LHCN-M2 (cell line): ENCODE measurements at regions not wholly inside any gene's neighbourhood (a gene's known extent, or its start where the extent isn't known, plus 50 kb on each side); places are given as distances from the start of the nearest gene placed in this dataset.

Experiments used
- DNase-seq: peaks from one replicate; pipeline ENCODE4 v3.0.0-alpha.2; 2012; ENCODE audit warnings: low read depth

- no peak for DNase-seq
Observed at GRCh38 chr2:151157000-151157735, 104.5 kb downstream of the RBM43 start.

DNA sequence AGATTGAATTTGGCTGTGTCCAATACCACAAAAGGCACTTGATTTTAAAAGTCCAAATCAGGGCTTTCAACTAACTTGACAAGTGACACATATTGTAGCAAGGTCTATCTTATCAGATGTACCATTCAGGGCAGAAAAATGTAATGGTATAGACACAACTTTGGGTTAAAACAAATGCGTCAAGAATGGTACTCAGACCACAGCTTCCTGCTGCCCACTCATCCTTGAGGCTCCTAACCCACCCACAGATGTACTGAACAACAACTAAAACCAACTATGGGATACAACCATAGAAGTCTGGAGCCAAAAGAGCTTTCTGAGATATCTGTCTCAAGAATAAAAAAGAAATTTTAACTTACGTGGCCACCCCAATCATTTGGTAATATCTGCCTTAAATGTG lies 105.2 kb downstream of the RBM43 start:
- no peak for DNase-seq

DNA sequence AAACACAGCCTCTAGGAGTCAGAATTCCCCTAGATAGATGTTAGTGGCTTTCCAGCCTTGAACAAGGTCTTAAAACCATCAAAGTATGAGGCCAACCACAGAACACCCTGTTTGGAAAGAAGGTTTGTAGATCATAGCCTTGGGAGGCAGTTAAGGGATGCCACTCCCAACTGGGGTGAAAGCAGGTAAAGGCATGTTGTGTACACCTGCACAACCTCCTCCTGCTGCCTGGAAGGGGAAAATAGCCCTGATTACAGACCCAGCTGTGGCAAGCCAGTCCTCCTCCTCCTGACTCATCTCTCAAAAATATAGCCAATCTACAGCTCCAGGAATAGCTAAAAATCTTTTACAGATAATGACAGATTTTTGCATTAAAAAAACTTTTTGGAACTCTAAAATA lies 108.1 kb downstream of the RBM43 start:
- DNase-seq = no peak

- no peak for DNase-seq
Observed at GRCh38 chr2:151150331-151151320, 111.0 kb downstream of the RBM43 start.

GRCh38 chr2:151138507-151138906 lies 123.2 kb downstream of the RBM43 start:
- DNase-seq = no peak

GRCh38 chr2:151137526-151137925 lies 124.1 kb downstream of the RBM43 start:
- DNase-seq = no peak

DNA sequence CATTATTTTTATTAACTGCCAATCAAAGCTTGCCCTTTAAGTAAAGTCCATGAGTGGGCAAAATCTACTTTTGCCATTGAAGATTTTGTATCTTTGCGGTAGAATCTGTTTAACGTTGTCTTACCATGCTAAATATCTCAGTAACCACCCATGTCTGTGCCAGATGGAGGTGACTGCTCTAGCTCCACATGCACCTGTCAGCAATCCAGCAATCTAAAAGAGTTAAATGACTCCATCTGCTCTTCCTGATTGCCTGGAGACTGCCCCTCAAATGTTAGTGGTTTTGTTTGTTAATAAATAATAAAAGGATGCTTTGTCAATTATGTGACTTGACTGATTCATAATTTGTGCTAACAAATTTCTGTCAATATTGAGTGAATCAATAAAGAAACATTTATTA lies 141.7 kb downstream of the RBM43 start:
- DNase-seq = no peak

DNA sequence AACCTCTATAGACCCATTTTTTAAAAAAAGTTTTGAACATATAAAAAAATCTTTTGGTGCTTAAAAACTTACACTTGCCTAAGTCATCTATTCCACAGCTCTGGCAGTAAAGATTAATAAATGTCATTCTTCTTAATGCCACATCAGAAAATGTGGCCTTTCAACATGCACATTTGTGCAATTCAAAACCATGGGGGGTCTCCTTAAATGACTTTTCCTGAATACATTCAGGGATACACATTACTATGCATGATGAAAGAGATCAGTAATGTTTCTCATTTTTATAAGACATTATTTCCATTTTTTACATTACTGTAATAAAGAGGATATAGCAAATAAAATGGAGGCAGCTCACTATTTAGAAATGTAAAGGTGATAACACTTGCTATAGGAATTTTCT lies 142.3 kb downstream of the RBM43 start:
- DNase-seq = no peak

GRCh38 chr2:151118269-151118668 lies 143.4 kb downstream of the RBM43 start:
- DNase-seq = no peak

DNA sequence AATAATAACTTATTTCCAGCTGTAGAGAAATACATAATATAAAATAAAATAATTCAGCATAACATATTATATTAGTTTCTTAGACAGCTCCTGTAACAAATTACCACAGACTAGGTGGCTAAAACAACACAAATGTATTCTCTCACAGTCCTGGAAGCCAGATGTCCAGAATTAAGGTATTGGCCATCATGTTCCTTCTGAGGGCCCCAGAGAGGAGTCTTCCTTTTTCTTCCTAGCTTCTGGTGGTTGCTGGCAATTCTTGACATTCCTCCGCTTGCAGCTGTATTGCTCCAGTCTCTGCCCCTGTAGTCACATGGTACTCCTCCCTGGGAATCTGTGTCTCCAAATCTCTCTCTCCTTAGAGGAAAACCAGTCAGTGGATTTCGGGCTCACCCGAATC lies 146.8 kb downstream of the RBM43 start:
- DNase-seq = no peak

DNA sequence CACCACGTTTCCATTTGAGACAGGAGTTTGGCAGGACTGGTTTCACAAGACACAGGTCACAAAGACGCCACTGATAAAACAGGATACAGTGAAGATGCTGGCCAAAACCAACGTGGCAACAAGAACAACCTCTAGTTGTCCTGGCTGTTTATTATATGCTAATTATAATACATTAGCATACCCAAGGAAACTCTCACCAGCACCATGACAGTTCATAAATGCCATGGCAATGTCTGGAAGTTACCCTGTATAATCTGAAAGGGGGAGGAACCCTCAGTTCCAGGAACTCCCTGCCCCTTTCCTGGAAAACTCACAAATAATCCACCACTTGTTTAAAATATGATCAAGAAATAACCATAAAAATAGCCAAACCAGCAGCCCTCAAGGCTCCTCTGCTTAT lies 148.3 kb downstream of the RBM43 start:
- no peak for DNase-seq

DNA sequence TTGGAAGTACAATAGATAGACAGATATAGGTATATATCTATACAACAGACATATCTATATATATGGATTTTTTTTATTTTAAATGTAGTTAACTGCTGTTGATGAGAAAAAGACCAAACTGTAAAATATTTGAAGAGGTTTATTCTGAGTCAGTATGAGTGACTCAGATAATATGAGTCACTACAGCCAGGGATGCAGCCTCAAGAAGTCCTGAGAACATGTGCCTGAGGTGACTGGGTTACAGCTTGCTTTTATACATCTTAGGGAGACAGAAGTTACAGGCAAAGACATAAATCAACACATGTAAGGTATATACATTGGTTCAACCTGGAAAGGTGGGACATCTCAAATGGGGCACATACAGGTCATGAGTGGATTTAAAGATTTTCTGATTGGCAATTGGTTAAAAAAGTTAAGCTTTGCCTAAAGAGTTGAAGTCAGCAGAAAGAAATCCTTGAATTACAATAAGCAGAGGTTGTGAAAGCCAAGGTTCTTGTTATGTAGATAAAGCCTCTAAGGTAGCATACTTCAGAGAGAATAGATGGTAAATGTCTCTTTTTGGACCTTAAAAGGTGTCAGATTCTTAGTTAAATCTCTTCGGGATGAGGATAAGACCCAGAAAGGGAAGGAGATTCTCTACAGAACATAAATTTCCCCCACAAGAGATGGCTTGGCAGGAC lies 149.9 kb downstream of the RBM43 start:
- DNase-seq = peak; percentile 86

DNA sequence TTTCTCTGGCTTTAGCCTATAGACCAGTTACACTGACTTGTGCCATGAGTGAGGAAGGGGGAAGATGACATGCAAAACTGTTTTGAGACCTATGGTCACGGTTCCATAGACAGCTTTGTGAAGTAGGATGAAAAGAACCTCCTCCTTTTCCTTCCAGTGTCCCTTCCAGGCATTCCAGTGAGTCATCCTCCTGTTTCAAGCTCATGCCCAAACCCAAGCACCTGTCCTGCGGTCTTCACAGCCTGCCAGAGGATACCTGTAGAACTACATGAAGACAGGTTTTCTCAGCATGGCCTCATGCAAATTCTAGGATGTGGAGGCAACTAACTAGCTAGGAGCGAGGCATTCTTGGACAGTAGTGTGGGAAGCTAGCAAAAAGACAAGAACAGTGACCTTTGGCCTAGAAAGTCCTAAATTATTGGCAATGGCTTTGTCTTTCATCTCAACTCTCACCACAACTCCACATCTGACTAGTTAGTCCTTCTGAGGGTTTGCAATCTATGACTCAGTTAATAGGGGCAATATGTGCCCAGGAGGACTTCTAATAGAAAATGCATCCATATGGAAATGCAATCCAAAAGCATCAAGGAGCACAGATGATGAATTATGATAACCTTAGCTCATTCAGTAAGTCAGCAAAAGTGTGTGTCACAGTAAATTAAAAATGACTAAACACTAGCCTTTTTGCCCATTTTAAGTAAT lies 154.7 kb downstream of the RBM43 start:
- DNase-seq = no peak

DNA sequence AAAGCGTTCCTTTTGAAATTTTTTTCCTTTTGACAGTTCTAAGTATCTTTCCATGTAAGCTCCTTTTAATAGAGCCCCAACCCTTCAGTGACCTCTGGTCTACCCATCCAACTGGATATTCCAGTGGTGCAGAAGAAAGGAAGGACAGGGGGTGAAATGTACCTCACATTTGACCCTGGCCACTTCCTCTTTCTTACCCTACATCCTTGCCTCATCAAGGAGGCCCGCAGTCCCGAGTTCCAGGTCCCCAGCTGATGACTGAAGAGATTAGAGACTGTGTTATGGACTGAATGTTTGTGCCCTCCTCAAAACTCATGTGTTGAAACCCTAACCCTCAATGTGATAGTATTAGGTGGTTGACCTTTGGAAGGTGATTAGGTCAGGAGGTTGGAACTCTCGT lies 158.1 kb downstream of the RBM43 start:
- DNase-seq = no peak

- DNase-seq = no peak
Observed at GRCh38 chr2:151102226-151102625, 159.4 kb downstream of the RBM43 start.

- no peak for DNase-seq
Observed at GRCh38 chr2:151098841-151099240, 162.8 kb downstream of the RBM43 start.

- no peak for DNase-seq
Observed at GRCh38 chr2:151097895-151098294, 163.8 kb downstream of the RBM43 start.

DNA sequence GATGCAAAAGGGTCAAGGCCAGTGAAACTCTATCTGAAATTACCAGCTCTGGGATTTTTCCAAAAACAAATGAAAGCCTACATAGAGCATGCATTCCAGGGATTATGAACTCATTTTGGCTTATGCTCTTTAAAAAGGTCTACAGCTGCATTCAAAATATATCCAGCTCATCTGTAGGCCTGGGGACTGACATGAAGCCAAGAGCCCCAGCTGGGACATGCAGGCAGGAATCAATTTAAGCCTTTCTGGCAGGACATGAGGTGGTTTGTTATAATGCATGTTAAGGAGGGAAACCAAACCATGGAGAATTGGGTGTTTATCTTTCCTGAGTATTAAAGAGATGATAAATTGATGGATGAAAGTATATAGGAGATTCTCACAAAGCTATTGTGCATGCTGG lies 164.5 kb downstream of the RBM43 start:
- DNase-seq = no peak

DNA sequence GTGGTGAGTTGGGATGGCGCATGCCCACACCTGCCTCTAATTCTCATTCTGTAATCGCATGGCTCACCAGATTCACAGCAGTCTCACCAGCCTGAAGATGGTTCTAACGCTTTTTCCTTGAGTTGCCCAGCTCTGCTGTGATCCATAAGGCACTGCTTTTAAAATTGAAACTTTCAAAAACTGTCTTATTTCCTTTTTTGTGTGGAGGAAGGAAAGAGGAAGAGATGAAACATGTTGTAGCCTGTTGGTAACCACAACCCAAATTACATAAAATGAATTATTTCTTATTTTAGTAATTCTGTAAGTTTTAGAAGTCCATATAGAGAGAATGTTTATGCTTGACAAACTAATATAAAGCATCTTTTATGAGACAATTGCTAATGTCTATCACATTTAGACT lies 165.4 kb downstream of the RBM43 start:
- no peak for DNase-seq

DNA sequence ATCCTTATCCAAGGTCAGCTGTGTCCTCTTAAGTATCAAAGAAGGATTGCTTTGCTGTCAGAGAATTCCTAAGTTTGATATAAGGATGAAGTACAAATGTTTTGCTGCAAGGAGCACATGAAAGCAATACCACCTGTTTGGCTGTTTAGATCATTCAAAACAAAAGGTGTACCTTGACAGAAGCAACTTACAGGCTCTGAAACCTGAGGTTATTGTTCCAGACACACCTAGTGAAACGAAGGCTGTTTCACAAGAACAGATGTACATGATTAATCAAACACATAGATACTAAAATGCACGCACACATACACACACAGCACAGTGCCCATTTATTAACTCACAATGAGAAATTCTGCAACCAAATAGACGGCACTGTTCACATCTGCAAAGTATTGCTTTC lies 166.2 kb downstream of the RBM43 start:
- no peak for DNase-seq

GRCh38 chr2:151091583-151091982 lies 170.1 kb downstream of the RBM43 start:
- no peak for DNase-seq

DNA sequence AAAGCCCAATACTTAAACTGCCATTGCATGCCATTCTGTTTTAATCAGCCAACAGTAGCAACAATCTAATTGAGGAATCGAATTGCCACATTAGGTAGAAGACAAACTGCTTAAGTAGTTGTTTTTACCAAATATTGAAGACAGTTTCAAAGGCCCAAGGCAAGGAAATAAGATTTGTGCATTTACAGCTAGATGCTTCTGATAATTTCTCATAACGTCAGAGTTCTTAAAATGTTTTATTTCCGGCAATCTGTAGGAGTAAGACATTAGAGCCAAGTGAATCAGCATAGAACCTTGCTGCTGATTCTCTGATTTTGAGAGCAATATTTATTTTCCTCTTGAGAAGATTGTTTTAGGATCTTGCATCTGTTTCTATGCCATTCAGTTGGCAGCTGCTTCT lies 174.3 kb downstream of the RBM43 start:
- DNase-seq = no peak
